Transverse colon (tissue), 4 donors: ENCODE measurements at regions not wholly inside any gene's neighbourhood (a gene's known extent, or its start where the extent isn't known, plus 50 kb on each side); places are given as distances from the start of the nearest gene placed in this dataset.
"Not testable (repeated sequence)": the region's sequence is repeated elsewhere in the genome, so short reads cannot be mapped to it uniquely, and the experiment has no call there.

ENCODE experiments used
- DNase-seq: peaks from one replicate; pipeline ENCODE4 v3.0.0-alpha.2; 2019
- H3K27ac ChIP-seq, 4 donors: fragments of 200-600 bp; sonication (generic); 2 replicates each; pipeline ENCODE4 v1.5.1; 2016 to 2018; ENCODE audit warnings: inconsistent platforms in 4 of 4
- H3K27me3 ChIP-seq: fragments of 200-600 bp; sonication (generic); 2 replicates; pipeline ENCODE4 v1.5.1; 2017; ENCODE audit warnings: inconsistent platforms
- H3K36me3 ChIP-seq, 4 donors: fragments of 200-600 bp; sonication (generic); 2 replicates each; pipeline ENCODE4 v1.5.1; 2017 to 2019; ENCODE audit warnings: inconsistent platforms in 4 of 4
- H3K4me1 ChIP-seq, 4 donors: fragments of 200-600 bp; sonication (generic); 2 replicates each; pipeline ENCODE4 v1.5.1; 2017 to 2020; ENCODE audit warnings: inconsistent platforms in 4 of 4
- H3K4me3 ChIP-seq, 4 donors: fragments of 200-600 bp; sonication (generic); 1 replicate in 1 of 4; 2 replicates in 3 of 4; pipeline versions ENCODE4 v1.5.1 to v1.6.1; 2017 to 2019; ENCODE audit warnings: inconsistent platforms in 4 of 4
- H3K9me3 ChIP-seq, 2 donors: fragments of 200-600 bp; sonication (generic); 2 replicates each; pipeline ENCODE4 v1.5.1; 2017 to 2019; ENCODE audit warnings: inconsistent platforms in 2 of 2
- CTCF ChIP-seq, 5 experiments: fragments of 200-600 bp in 3 of 5; fragments of 450-650 bp in 2 of 5; sonication (generic) in 3 of 5; IDR thresholded peaks; 1 replicate in 2 of 5; 2 replicates in 3 of 5; pipeline ENCODE4 v1.5.1; 2016 to 2017; ENCODE audit warnings: antibody characterized with exemption in 5 of 5, inconsistent platforms in 3 of 5, mild to moderate bottlenecking in 2 of 5, moderate library complexity in 1 of 5
- EP300 ChIP-seq: sonication (generic); formaldehyde crosslinking; IDR thresholded peaks from one replicate; pipeline ENCODE4 v1.6.1; 2017; ENCODE audit warnings: antibody characterized with exemption, low read depth
- POLR2A ChIP-seq: fragments of 450-650 bp; IDR thresholded peaks from one replicate; pipeline ENCODE4 v1.6.1; 2016; ENCODE audit warnings: antibody characterized with exemption, mild to moderate bottlenecking, moderate library complexity
- POLR2AphosphoS5 ChIP-seq, 3 donors: sonication (generic); formaldehyde crosslinking; IDR thresholded peaks; one replicate each; pipeline ENCODE4 v1.6.1; 2016; ENCODE audit warnings: antibody characterized with exemption in 3 of 3
- WGBS, 2 donors: methylation state at CpG; one replicate each; pipeline ENCODE4 v1.1.5; 2018; ENCODE audit warnings: low coverage in 1 of 2; 5-methylcytosine and 5-hydroxymethylcytosine counted together
- in situ Hi-C, 4 donors: fragments of 200-750 bp; cut with MboI; loops; one replicate each; pipeline versions ENCODE4 v1.15.0 to v1.15.1; 2017; ENCODE audit warnings: low sequenced_read_pairs in 3 of 4, low pct_ligation_motif_present in 1 of 4, low pct_unique_long_range_greater_than_20kb in 1 of 4
- intact Hi-C: fragments of 100-400 bp; cut with DNase I; formaldehyde crosslinking; loops from one replicate; pipeline ENCODE4 v1.15.1; 2023; ENCODE audit warnings: low total_unique reads

DNA sequence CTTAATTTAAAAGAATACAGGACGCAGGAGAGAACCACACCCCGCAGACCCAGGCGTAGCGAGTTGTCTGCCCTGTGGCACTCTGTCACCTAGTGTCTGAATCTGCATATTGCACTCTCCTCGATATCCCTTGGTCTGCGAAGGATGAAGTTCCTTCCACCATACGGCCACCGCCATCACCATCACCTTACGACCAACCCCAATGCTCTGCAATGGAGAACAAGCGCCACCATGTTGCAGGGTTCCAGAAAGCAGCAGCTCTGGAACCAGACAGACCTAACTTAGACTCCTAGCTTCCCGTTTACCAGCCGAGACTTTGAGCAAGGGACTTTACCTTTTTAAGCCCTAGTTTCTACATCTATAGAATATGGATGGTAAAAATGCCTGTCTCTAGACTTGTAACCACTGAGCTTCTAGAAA, 77.4 kb upstream of the DMRT1 start:
- intact Hi-C loops, result no loop called here
- H3K9me3 ChIP-seq, result no peaks in the 10 kb centered on the region
- 23 to 29% methylated on average over 8 to 12 of the region's 12 CpGs for WGBS, 2 donors
- H3K36me3 ChIP-seq, result no peaks in the 10 kb centered on the region
- TF ChIP-seq EP300 (no peak), POLR2AphosphoS5 (IDR thresholded peaks at IDR 0.05) (no peak), CTCF (IDR thresholded peaks at IDR 0.05) (peak; percentile 89 to 96 (median 94)), POLR2A (no peak)
- H3K27me3 ChIP-seq, result peaks cover 17% of the 10 kb centered on the region
- in situ Hi-C loops, result loop anchor here in 2 of 4 donors (5.0 to 10.0 kb wide), 3 partner anchors 149 to 379 kb away; no protein-coding TSS in a partner anchor
- peak overlapping the region in 1 of 4 donors; percentile 29 for H3K27ac ChIP-seq
- H3K4me1 ChIP-seq, result peaks cover 0 to 6% (median 2%) of the 10 kb centered on the region in 4 donors
- no peak overlapping the region for H3K4me3 ChIP-seq
- peak; percentile 76 for DNase-seq

GRCh38 chr9:764986-765385, 76.5 kb upstream of the DMRT1 start:
- in situ Hi-C loops, result loop anchor here in 3 of 4 donors (5.0 to 10.0 kb wide), 3 partner anchors 150 to 380 kb away; no protein-coding TSS in a partner anchor
- Histone ChIP-seq H3K36me3 (no peaks in the 10 kb centered on the region), H3K4me3 (no peak overlapping the region), H3K4me1 (peaks cover 0 to 6% (median 2%) of the 10 kb centered on the region in 4 donors), H3K27me3 (peaks cover 21% of the 10 kb centered on the region), H3K27ac (no peak overlapping the region), H3K9me3 (no peaks in the 10 kb centered on the region)
- intact Hi-C loops, result loop anchor here (5.0 kb wide), 1 partner anchor 42 kb away; no protein-coding TSS in a partner anchor
- TF ChIP-seq EP300, result no peak
- no peak for TF ChIP-seq POLR2A
- WGBS, 2 donors, result 89 to 94% methylated on average over 2 of the region's 2 CpGs
- no peak for DNase-seq

GRCh38 chr9:767061-767561, 74.4 kb upstream of the DMRT1 start:
- H3K4me3 ChIP-seq, H3K27ac ChIP-seq, H3K4me1 ChIP-seq, H3K9me3 ChIP-seq, H3K36me3 ChIP-seq, DNase-seq: not testable (repeated sequence)
- intact Hi-C loops, result loop anchor here (5.0 kb wide), 1 partner anchor 40 kb away; no protein-coding TSS in a partner anchor
- peaks cover 21% of the 10 kb centered on the region for H3K27me3 ChIP-seq
- in situ Hi-C loops, result loop anchor here in 2 of 4 donors (5.0 to 10.0 kb wide), 3 partner anchors 152 to 382 kb away; no protein-coding TSS in a partner anchor
- 94% methylated on average over 8 of the region's 9 CpGs; no CpG with 5 or more reads in 1 of the 2 donors for WGBS, 2 donors

DNA sequence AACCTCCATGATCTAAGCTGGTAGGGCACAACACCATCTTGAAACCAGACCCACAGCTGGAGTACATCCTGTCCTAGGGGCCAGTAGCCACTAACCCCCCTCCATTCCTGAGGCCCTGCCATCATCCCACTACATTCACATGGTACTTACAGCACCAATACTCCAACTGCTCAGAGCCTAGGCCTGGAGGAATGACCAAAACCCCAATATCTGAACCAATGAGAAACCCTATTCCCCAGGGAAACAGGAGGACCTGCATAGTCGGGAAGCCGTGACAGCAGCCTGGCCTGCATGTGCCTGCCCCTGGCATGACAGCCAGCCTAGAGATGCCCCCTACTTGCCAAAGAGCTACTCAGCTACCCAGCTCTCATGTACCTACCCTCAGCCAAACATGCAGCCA, 65.4 kb upstream of the DMRT1 start:
- in situ Hi-C loops (no loop called here), intact Hi-C loops (no loop called here)
- Histone ChIP-seq H3K36me3 (no peaks in the 10 kb centered on the region), H3K9me3 (peaks cover 7 to 11% of the 10 kb centered on the region in 2 donors), H3K27ac (no peak overlapping the region), H3K27me3 (no peaks in the 10 kb centered on the region), H3K4me1 (no peaks in the 10 kb centered on the region), H3K4me3 (no peak overlapping the region)
- DNase-seq, result no peak
- TF ChIP-seq POLR2AphosphoS5 (IDR thresholded peaks at IDR 0.05) (no peak), EP300 (no peak), CTCF (IDR thresholded peaks at IDR 0.05) (no peak), POLR2A (no peak)
- 100% methylated on average over 2 of the region's 2 CpGs; no CpG with 5 or more reads in 1 of the 2 donors for WGBS, 2 donors

- Histone ChIP-seq H3K27me3 (no peaks in the 10 kb centered on the region), H3K9me3 (peaks cover 7 to 11% of the 10 kb centered on the region in 2 donors), H3K4me3 (no peak overlapping the region), H3K4me1 (no peaks in the 10 kb centered on the region), H3K27ac (no peak overlapping the region), H3K36me3 (no peaks in the 10 kb centered on the region)
- DNase-seq, result no peak
- no peak for TF ChIP-seq CTCF (IDR thresholded peaks at IDR 0.05)
- TF ChIP-seq POLR2AphosphoS5 (IDR thresholded peaks at IDR 0.05), result no peak
- TF ChIP-seq POLR2A, result no peak
- no peak for TF ChIP-seq EP300
- intact Hi-C loops (no loop called here), in situ Hi-C loops (no loop called here)
These were observed 63.5 kb upstream of the DMRT1 start for GRCh38 chr9:777978-778377.
